Fibroblast of lung (primary cell): ENCODE measurements at regions not wholly inside any gene's neighbourhood (a gene's known extent, or its start where the extent isn't known, plus 50 kb on each side); places are given as distances from the start of the nearest gene placed in this dataset.

Experiments
- EZH2 ChIP-seq: IDR thresholded peaks from 2 replicates; pipeline ENCODE4 v1.5.1; 2012; ENCODE audit warnings: low read length, control low read depth, mild to moderate bottlenecking; ENCODE audit errors: missing control alignments
- TF ChIP-seq, protein P1 (sequence below), 2 donors: IDR thresholded peaks in 1 of 2; conservative IDR thresholded peaks in 1 of 2; 1 replicate in 1 of 2; 2 replicates in 1 of 2; pipeline ENCODE4 v1.5.1; 2011 to 2012; ENCODE audit warnings: low read length in 2 of 2, control low read depth in 1 of 2, inconsistent platforms in 1 of 2, low read depth in 1 of 2, mild to moderate bottlenecking in 1 of 2

DNA sequence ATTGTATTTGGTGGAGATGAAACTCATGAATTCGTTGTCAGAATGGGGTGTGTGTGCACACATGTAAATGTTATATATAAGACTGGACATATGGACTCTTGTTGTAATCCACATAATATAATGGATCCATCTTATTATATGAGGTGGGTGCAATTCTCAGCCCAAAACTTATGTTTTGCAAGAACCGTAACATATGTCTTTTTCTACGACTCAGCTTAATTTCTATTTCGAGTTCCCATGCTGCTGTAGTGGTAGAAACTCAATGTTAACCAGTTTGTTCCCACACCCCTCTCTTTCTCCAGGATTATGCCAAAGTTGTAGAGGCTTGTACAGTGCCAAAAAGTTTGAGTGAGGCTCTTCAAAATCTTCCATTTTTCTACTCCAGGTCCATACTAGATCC, 112.5 kb upstream of the SPOPL start:
- TF ChIP-seq EZH2, result no peak
- TF ChIP-seq, protein P1, sequence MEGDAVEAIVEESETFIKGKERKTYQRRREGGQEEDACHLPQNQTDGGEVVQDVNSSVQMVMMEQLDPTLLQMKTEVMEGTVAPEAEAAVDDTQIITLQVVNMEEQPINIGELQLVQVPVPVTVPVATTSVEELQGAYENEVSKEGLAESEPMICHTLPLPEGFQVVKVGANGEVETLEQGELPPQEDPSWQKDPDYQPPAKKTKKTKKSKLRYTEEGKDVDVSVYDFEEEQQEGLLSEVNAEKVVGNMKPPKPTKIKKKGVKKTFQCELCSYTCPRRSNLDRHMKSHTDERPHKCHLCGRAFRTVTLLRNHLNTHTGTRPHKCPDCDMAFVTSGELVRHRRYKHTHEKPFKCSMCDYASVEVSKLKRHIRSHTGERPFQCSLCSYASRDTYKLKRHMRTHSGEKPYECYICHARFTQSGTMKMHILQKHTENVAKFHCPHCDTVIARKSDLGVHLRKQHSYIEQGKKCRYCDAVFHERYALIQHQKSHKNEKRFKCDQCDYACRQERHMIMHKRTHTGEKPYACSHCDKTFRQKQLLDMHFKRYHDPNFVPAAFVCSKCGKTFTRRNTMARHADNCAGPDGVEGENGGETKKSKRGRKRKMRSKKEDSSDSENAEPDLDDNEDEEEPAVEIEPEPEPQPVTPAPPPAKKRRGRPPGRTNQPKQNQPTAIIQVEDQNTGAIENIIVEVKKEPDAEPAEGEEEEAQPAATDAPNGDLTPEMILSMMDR (conservative IDR thresholded peaks at IDR 0.05 in 1 of 2, IDR thresholded peaks at IDR 0.05 in 1 of 2; ENCODE audit: low read depth in 1 of 2, low read length in 2 of 2), result no peak
